ENCODE measurements at regions not wholly inside any gene's neighbourhood (a gene's known extent, or its start where the extent isn't known, plus 50 kb on each side); places are given as distances from the start of the nearest gene placed in this dataset.

GRCh38 chr6:159378411-159379328 lies 209.5 kb downstream of the FNDC1 start:
- TF ChIP-seq, protein P1, sequence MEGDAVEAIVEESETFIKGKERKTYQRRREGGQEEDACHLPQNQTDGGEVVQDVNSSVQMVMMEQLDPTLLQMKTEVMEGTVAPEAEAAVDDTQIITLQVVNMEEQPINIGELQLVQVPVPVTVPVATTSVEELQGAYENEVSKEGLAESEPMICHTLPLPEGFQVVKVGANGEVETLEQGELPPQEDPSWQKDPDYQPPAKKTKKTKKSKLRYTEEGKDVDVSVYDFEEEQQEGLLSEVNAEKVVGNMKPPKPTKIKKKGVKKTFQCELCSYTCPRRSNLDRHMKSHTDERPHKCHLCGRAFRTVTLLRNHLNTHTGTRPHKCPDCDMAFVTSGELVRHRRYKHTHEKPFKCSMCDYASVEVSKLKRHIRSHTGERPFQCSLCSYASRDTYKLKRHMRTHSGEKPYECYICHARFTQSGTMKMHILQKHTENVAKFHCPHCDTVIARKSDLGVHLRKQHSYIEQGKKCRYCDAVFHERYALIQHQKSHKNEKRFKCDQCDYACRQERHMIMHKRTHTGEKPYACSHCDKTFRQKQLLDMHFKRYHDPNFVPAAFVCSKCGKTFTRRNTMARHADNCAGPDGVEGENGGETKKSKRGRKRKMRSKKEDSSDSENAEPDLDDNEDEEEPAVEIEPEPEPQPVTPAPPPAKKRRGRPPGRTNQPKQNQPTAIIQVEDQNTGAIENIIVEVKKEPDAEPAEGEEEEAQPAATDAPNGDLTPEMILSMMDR (conservative IDR thresholded peaks at IDR 0.05 in 1 of 2, IDR thresholded peaks at IDR 0.05 in 1 of 2; ENCODE audit: low read depth in 1 of 2, low read length in 2 of 2), result no peak
- no peak for TF ChIP-seq EZH2 (IDR thresholded peaks at IDR 0.05; ENCODE audit: low read length, missing control alignments)
